ENCODE measurements at regions not wholly inside any gene's neighbourhood (a gene's known extent, or its start where the extent isn't known, plus 50 kb on each side); places are given as distances from the start of the nearest gene placed in this dataset.

- TF ChIP-seq POLR2A (IDR thresholded peaks at IDR 0.05) (no peak), CTCF (IDR thresholded peaks at IDR 0.05) (no peak)
Observed at GRCh38 chr4:147102596-147102995, 156.9 kb upstream of the TTC29 start.

Measured in Peyer's patch (tissue), 4 donors.